ENCODE measurements at regions not wholly inside any gene's neighbourhood (a gene's known extent, or its start where the extent isn't known, plus 50 kb on each side); places are given as distances from the start of the nearest gene placed in this dataset.

GRCh38 chr6:115618256-115618655, 442.4 kb downstream of the FRK start:
- Histone ChIP-seq H2AFZ (ENCODE audit: low read depth, low read length) (no peak overlapping the region), H3K27me3 (ENCODE audit: control insufficient read depth in 2 of 2, insufficient read depth in 2 of 2, low read length in 2 of 2) (no peaks in the 10 kb centered on the region), H3K4me1 (replicated peaks in 1 of 2; ENCODE audit: control insufficient read depth in 2 of 2, insufficient read depth in 2 of 2, low read length in 2 of 2) (no peaks in the 10 kb centered on the region), H3K4me3 (no peak overlapping the region), H3K9ac (ENCODE audit: insufficient read depth in 1 of 2, low read depth in 2 of 2, low read length in 2 of 2) (no peak overlapping the region), H3K27ac (ENCODE audit: extremely low read depth, low read depth, low read length) (no peak overlapping the region), H4K20me1 (replicated peaks; ENCODE audit: control insufficient read depth, insufficient read depth, low read length) (no peaks in the 10 kb centered on the region), H3K4me2 (ENCODE audit: insufficient read depth, low read length) (no peak overlapping the region), H3K9me3 (replicated peaks; ENCODE audit: control insufficient read depth, insufficient read depth, low read depth, low read length) (no peaks in the 10 kb centered on the region), H3K79me2 (ENCODE audit: control insufficient read depth, insufficient read depth, low read length) (no peaks in the 10 kb centered on the region), H3K9me1 (ENCODE audit: control insufficient read depth, insufficient read depth, low read length) (no peaks in the 10 kb centered on the region), H3K36me3 (ENCODE audit: control insufficient read depth, insufficient read depth, low read length) (no peaks in the 10 kb centered on the region)
- FAIRE-seq (no peak), ATAC-seq (no peak), DNase-seq (ENCODE audit: extremely low read depth in 1 of 4, low spot score in 3 of 4) (no peak)
- TF ChIP-seq CAMTA2 (CRISPR knock-in tag; conservative IDR thresholded peaks at IDR 0.05) (no peak), ZNF12 (CRISPR knock-in tag; IDR thresholded peaks at IDR 0.05) (no peak), ZNF140 (CRISPR knock-in tag; IDR thresholded peaks at IDR 0.05) (no peak), HBP1 (CRISPR knock-in tag; IDR thresholded peaks at IDR 0.05) (no peak), PHF8 (IDR thresholded peaks at IDR 0.05; ENCODE audit: borderline replicate concordance, low read length) (no peak), SRF (CRISPR knock-in tag; IDR thresholded peaks at IDR 0.05) (no peak), ZZZ3 (IDR thresholded peaks at IDR 0.05) (no peak), ATF7 (IDR thresholded peaks at IDR 0.05) (no peak), NFE2L1 (tag; IDR thresholded peaks at IDR 0.05; ENCODE audit: borderline replicate concordance, low read depth) (no peak), SIN3B (IDR thresholded peaks at IDR 0.05; ENCODE audit: low read depth) (no peak), E2F3 (CRISPR knock-in tag; IDR thresholded peaks at IDR 0.05) (no peak), KAT2B (IDR thresholded peaks at IDR 0.05; ENCODE audit: low read depth, low read length) (no peak), ZNF274 (IDR thresholded peaks at IDR 0.05; ENCODE audit: borderline replicate concordance, low read depth, low read length) (no peak), RAD51 (IDR thresholded peaks at IDR 0.05; ENCODE audit: borderline replicate concordance, low read depth) (no peak), ZC3H4 (CRISPR knock-in tag; IDR thresholded peaks at IDR 0.05; ENCODE audit: borderline replicate concordance) (no peak), CBX1 (IDR thresholded peaks at IDR 0.05; ENCODE audit: low read depth) (no peak)
- TF ChIP-seq, protein P1, sequence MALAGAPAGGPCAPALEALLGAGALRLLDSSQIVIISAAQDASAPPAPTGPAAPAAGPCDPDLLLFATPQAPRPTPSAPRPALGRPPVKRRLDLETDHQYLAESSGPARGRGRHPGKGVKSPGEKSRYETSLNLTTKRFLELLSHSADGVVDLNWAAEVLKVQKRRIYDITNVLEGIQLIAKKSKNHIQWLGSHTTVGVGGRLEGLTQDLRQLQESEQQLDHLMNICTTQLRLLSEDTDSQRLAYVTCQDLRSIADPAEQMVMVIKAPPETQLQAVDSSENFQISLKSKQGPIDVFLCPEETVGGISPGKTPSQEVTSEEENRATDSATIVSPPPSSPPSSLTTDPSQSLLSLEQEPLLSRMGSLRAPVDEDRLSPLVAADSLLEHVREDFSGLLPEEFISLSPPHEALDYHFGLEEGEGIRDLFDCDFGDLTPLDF (CRISPR knock-in tag; IDR thresholded peaks at IDR 0.05) = no peak
- TF ChIP-seq, protein P2, sequence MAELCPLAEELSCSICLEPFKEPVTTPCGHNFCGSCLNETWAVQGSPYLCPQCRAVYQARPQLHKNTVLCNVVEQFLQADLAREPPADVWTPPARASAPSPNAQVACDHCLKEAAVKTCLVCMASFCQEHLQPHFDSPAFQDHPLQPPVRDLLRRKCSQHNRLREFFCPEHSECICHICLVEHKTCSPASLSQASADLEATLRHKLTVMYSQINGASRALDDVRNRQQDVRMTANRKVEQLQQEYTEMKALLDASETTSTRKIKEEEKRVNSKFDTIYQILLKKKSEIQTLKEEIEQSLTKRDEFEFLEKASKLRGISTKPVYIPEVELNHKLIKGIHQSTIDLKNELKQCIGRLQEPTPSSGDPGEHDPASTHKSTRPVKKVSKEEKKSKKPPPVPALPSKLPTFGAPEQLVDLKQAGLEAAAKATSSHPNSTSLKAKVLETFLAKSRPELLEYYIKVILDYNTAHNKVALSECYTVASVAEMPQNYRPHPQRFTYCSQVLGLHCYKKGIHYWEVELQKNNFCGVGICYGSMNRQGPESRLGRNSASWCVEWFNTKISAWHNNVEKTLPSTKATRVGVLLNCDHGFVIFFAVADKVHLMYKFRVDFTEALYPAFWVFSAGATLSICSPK (IDR thresholded peaks at IDR 0.05; ENCODE audit: borderline replicate concordance) = no peak
- whole genome bisulfite sequencing (ENCODE audit: insufficient coverage, low coverage, missing lambda C conversion rate) = 0% methylated on average over 2 of the region's 2 CpGs
- in situ Hi-C loops (cut with MboI) (no loop called here), intact Hi-C loops (cut with micrococcal nuclease) (no loop called here)
- ChIA-PET POLR2A (no interaction called here), CTCF (ENCODE audit: low intra/inter-chr PET ratio) (no interaction called here)
- no TSS peak for BruUV-seq (replicated peaks)

Measured in K562 (cell line).